H1 (cell line): ENCODE measurements at regions not wholly inside any gene's neighbourhood (a gene's known extent, or its start where the extent isn't known, plus 50 kb on each side); places are given as distances from the start of the nearest gene placed in this dataset.

Experiments
- CTCF ChIA-PET: fragments of 300-600 bp; sonication (Branson Sonifier 250); formaldehyde crosslinking; loops from one replicate; lab custom pipeline; 2021; ENCODE audit not compliant: partially characterized antibody; lab: Charles Lee
- POLR2A ChIA-PET: fragments of 300-600 bp; sonication (Branson Sonifier 250); formaldehyde crosslinking; loops from one replicate; lab custom pipeline; 2021; ENCODE audit warnings: inconsistent platforms; ENCODE audit not compliant: partially characterized antibody; lab: Charles Lee
- DNase-seq, 2 experiments: peaks; one replicate each; pipeline versions ENCODE4 v3.0.0 to v3.0.0-alpha.2; 2010 to 2022; ENCODE audit warnings: low spot score in 2 of 2, low read depth in 1 of 2, mixed read lengths in 1 of 2
- FAIRE-seq: peaks from 2 replicates; lab custom pipeline; 2011; peaks lifted over from hg19 to GRCh38; lab: Jason Lieb, UNC
- H2AFZ ChIP-seq: 2 replicates; pipeline ENCODE4 v1.8.1; 2012; ENCODE audit warnings: low read length, inconsistent platforms
- H2AK5ac ChIP-seq: 2 replicates; pipeline ENCODE4 v1.6.1; 2013; ENCODE audit warnings: low read depth, low read length
- H2BK120ac ChIP-seq: replicated peaks from 2 replicates; pipeline ENCODE3; 2013; ENCODE audit warnings: low read depth, low read length, inconsistent platforms
- H2BK12ac ChIP-seq: 2 replicates; pipeline ENCODE4 v1.6.1; 2013; ENCODE audit warnings: low read depth, low read length
- H2BK15ac ChIP-seq: 2 replicates; pipeline ENCODE4 v1.6.1; 2013; ENCODE audit warnings: low read length
- H2BK20ac ChIP-seq: 2 replicates; pipeline ENCODE4 v1.6.1; 2013; ENCODE audit warnings: low read length
- H2BK5ac ChIP-seq: 2 replicates; pipeline ENCODE4 v1.6.1; 2013; ENCODE audit warnings: low read depth, low read length
- H3K14ac ChIP-seq: 2 replicates; pipeline ENCODE4 v1.6.1; 2013; ENCODE audit warnings: inconsistent platforms; ENCODE audit not compliant: insufficient read length
- H3K18ac ChIP-seq: 2 replicates; pipeline ENCODE4 v1.6.1; 2013; ENCODE audit warnings: low read length; ENCODE audit errors: extremely low read depth
- H3K23ac ChIP-seq: 2 replicates; pipeline ENCODE4 v1.6.1; 2013; ENCODE audit warnings: inconsistent platforms; ENCODE audit not compliant: insufficient read length
- H3K23me2 ChIP-seq: 2 replicates; pipeline ENCODE4 v1.6.1; 2013; ENCODE audit warnings: low read depth, low read length
- H3K27ac ChIP-seq: 2 replicates; pipeline ENCODE4 v1.6.1; 2011; ENCODE audit warnings: low read depth, low read length, inconsistent platforms
- H3K27me3 ChIP-seq, 4 experiments: replicated peaks in 1 of 4; 1 replicate in 1 of 4; 2 replicates in 3 of 4; pipeline versions ENCODE4 v1.6.1 to v1.8.1; 2011 to 2013; ENCODE audit warnings: low read length in 3 of 4, mild to moderate bottlenecking in 3 of 4, inconsistent platforms in 2 of 4, mixed read lengths in 2 of 4, moderate library complexity in 1 of 4; ENCODE audit not compliant: control insufficient read depth in 3 of 4, insufficient read depth in 3 of 4; ENCODE audit errors: extremely low read depth in 1 of 4
- H3K36me3 ChIP-seq, 4 experiments: 2 replicates each; pipeline versions ENCODE4 v1.6.1 to v1.8.1; 2011 to 2013; ENCODE audit warnings: mild to moderate bottlenecking in 4 of 4, low read length in 3 of 4, moderate library complexity in 2 of 4, control low read depth in 1 of 4, inconsistent platforms in 1 of 4; ENCODE audit not compliant: insufficient read depth in 4 of 4, control insufficient read depth in 2 of 4
- H3K4ac ChIP-seq: replicated peaks from 2 replicates; pipeline ENCODE3; 2013; ENCODE audit warnings: low read length, low read depth, mixed read lengths, inconsistent platforms; ENCODE audit not compliant: insufficient read length
- H3K4me1 ChIP-seq, 4 experiments: replicated peaks in 1 of 4; 1 replicate in 1 of 4; 2 replicates in 3 of 4; pipeline versions ENCODE4 v1.6.1 to v1.8.1; 2011 to 2013; ENCODE audit warnings: low read length in 3 of 4, inconsistent platforms in 2 of 4, mixed read lengths in 1 of 4; ENCODE audit not compliant: insufficient read depth in 4 of 4, control insufficient read depth in 3 of 4
- H3K4me2 ChIP-seq, 2 experiments: 2 replicates each; pipeline versions ENCODE4 v1.6.1 to v1.8.1; 2011 to 2013; ENCODE audit warnings: low read depth in 2 of 2, low read length in 2 of 2, control low read depth in 1 of 2, inconsistent platforms in 1 of 2, mild to moderate bottlenecking in 1 of 2; ENCODE audit not compliant: insufficient read depth in 1 of 2
- H3K4me3 ChIP-seq, 4 experiments: fragments of 200-600, 300-600 bp in 1 of 4; sonication (generic), shearing (Covaris generic), sonication (Bioruptor Twin) in 1 of 4; 2 replicates each; pipeline versions ENCODE4 v1.5.1 to v1.8.1; 2011 to 2016; ENCODE audit warnings: low read length in 4 of 4, low read depth in 3 of 4, control low read depth in 2 of 4, inconsistent platforms in 2 of 4, mild to moderate bottlenecking in 2 of 4, mixed read lengths in 1 of 4, moderate library complexity in 1 of 4; ENCODE audit not compliant: insufficient read depth in 2 of 4; ENCODE audit errors: extremely low read depth in 1 of 4
- H3K56ac ChIP-seq: replicated peaks from 2 replicates; pipeline ENCODE3; 2013; ENCODE audit warnings: low read depth, mild to moderate bottlenecking, mixed read lengths, low read length, inconsistent platforms; ENCODE audit not compliant: insufficient read length
- H3K79me1 ChIP-seq: 2 replicates; pipeline ENCODE4 v1.6.1; 2013; ENCODE audit warnings: low read depth, low read length, control low read depth
- H3K79me2 ChIP-seq, 2 experiments: 2 replicates each; pipeline versions ENCODE4 v1.6.1 to v1.8.1; 2012 to 2013; ENCODE audit warnings: low read length in 2 of 2, mild to moderate bottlenecking in 2 of 2, inconsistent platforms in 1 of 2; ENCODE audit not compliant: insufficient read depth in 2 of 2, control insufficient read depth in 1 of 2
- H3K9ac ChIP-seq, 4 experiments: replicated peaks in 1 of 4; 1 replicate in 1 of 4; 2 replicates in 3 of 4; pipeline versions ENCODE4 v1.6.1 to v1.8.1; 2011 to 2013; ENCODE audit warnings: low read depth in 3 of 4, low read length in 3 of 4, control low read depth in 2 of 4, mild to moderate bottlenecking in 2 of 4, moderate library complexity in 2 of 4, inconsistent platforms in 1 of 4; ENCODE audit errors: extremely low read depth in 1 of 4
- H3K9me3 ChIP-seq, 2 experiments: 2 replicates each; pipeline versions ENCODE4 v1.6.1 to v1.8.1; 2012 to 2013; ENCODE audit warnings: mild to moderate bottlenecking in 2 of 2, moderate library complexity in 2 of 2, control low read depth in 1 of 2, inconsistent platforms in 1 of 2, low read depth in 1 of 2, low read length in 1 of 2, mixed read lengths in 1 of 2; ENCODE audit not compliant: insufficient read depth in 2 of 2
- H4K20me1 ChIP-seq, 2 experiments: replicated peaks in 1 of 2; 2 replicates each; pipeline versions ENCODE3 to v1.8.1; 2011 to 2013; ENCODE audit warnings: inconsistent platforms in 2 of 2, low read length in 2 of 2, mild to moderate bottlenecking in 1 of 2; ENCODE audit not compliant: insufficient read depth in 2 of 2, control insufficient read depth in 1 of 2
- H4K5ac ChIP-seq: 2 replicates; pipeline ENCODE4 v1.6.1; 2013; ENCODE audit warnings: low read length, low read depth, mixed read lengths, inconsistent platforms; ENCODE audit not compliant: insufficient read length
- H4K8ac ChIP-seq: 2 replicates; pipeline ENCODE4 v1.8.0; 2013; ENCODE audit warnings: mild to moderate bottlenecking, moderate library complexity, low read length, inconsistent platforms; ENCODE audit not compliant: insufficient read depth; ENCODE audit errors: extremely low read depth
- H4K91ac ChIP-seq: replicated peaks from 2 replicates; pipeline ENCODE3; 2013; ENCODE audit warnings: low read length, mixed read lengths, inconsistent platforms; ENCODE audit not compliant: insufficient read length
- BCL11A ChIP-seq, 2 experiments: IDR thresholded peaks; one replicate each; pipeline ENCODE4 v1.6.1; 2011; ENCODE audit warnings: low read depth in 2 of 2, low read length in 2 of 2, mild to moderate bottlenecking in 2 of 2
- BRCA1 ChIP-seq: IDR thresholded peaks from 2 replicates; pipeline ENCODE4 v1.6.1; 2012; ENCODE audit warnings: low read depth, low read length, improper control_type of control experiment
- CBX8 ChIP-seq: fragments of 300-800, 300-1000 bp; sonication (generic); IDR thresholded peaks from 2 replicates; pipeline ENCODE4 v1.7.1; 2016; ENCODE audit warnings: low read depth, low read length, borderline replicate concordance
- CHD1 ChIP-seq: IDR thresholded peaks from 2 replicates; pipeline ENCODE4 v1.6.1; 2012; ENCODE audit warnings: low read depth, low read length, improper control_type of control experiment
- EGR1 ChIP-seq: IDR thresholded peaks from 2 replicates; pipeline ENCODE4 v1.6.1; 2011; ENCODE audit warnings: low read depth, low read length, borderline replicate concordance
- EZH2 ChIP-seq: fragments of 200-600 bp; sonication (generic); IDR thresholded peaks from 2 replicates; pipeline ENCODE4 v1.7.1; 2012; ENCODE audit warnings: low read depth, mild to moderate bottlenecking, moderate library complexity, low read length, inconsistent platforms; ENCODE audit not compliant: severe bottlenecking
- GTF2F1 ChIP-seq: IDR thresholded peaks from 2 replicates; pipeline ENCODE4 v1.6.1; 2012; ENCODE audit warnings: low read depth, low read length, improper control_type of control experiment, borderline replicate concordance
- JUND ChIP-seq: IDR thresholded peaks from 2 replicates; pipeline ENCODE4 v1.6.1; 2011; ENCODE audit warnings: mild to moderate bottlenecking, improper control_type of control experiment, low read length
- PHF8 ChIP-seq: fragments of 200-600 bp; sonication (generic); conservative IDR thresholded peaks from 2 replicates; pipeline ENCODE4 v1.7.1; 2012; ENCODE audit warnings: low read depth, mild to moderate bottlenecking, inconsistent platforms, low read length, moderate library complexity
- POLR2AphosphoS5 ChIP-seq: IDR thresholded peaks from 2 replicates; pipeline ENCODE4 v1.6.1; 2011; ENCODE audit warnings: low read depth, low read length
- POU5F1 ChIP-seq: IDR thresholded peaks from 2 replicates; pipeline ENCODE4 v1.6.1; 2011; ENCODE audit warnings: low read depth, mild to moderate bottlenecking, low read length, moderate library complexity
- RAD21 ChIP-seq, 2 experiments: IDR thresholded peaks in 1 of 2; conservative IDR thresholded peaks in 1 of 2; 2 replicates each; pipeline ENCODE4 v1.6.1; 2011; ENCODE audit warnings: low read depth in 2 of 2, low read length in 2 of 2, improper control_type of control experiment in 1 of 2, inconsistent platforms in 1 of 2, mild to moderate bottlenecking in 1 of 2, moderate library complexity in 1 of 2
- SIX5 ChIP-seq: IDR thresholded peaks from 2 replicates; pipeline ENCODE4 v1.6.1; 2011; ENCODE audit warnings: mild to moderate bottlenecking, low read depth, low read length
- SUZ12 ChIP-seq: fragments of 200-600 bp; sonication (generic); IDR thresholded peaks from 2 replicates; pipeline ENCODE4 v1.6.1; 2012; ENCODE audit warnings: mild to moderate bottlenecking, inconsistent platforms, low read length, moderate library complexity, mixed read lengths
- TEAD4 ChIP-seq: IDR thresholded peaks from 2 replicates; pipeline ENCODE4 v1.6.1; 2012; ENCODE audit warnings: low read depth, low read length, inconsistent platforms, mixed read lengths
- WGBS, 2 experiments: shearing (Covaris generic) in 1 of 2; methylation state at CpG; one replicate each; pipeline versions ENCODE4 v1.1.6 to v1.1.7; 2013 to 2015; ENCODE audit warnings: low lambda C conversion rate in 2 of 2, mixed read lengths in 2 of 2, inconsistent platforms in 1 of 2, low coverage in 1 of 2, missing lambda C conversion rate in 1 of 2; ENCODE audit not compliant: insufficient replicate concordance in 2 of 2, insufficient coverage in 1 of 2, insufficient read length in 1 of 2; ENCODE audit errors: extremely low coverage in 1 of 2, missing lambda C conversion rate in 1 of 2; 5-methylcytosine and 5-hydroxymethylcytosine counted together

DNA sequence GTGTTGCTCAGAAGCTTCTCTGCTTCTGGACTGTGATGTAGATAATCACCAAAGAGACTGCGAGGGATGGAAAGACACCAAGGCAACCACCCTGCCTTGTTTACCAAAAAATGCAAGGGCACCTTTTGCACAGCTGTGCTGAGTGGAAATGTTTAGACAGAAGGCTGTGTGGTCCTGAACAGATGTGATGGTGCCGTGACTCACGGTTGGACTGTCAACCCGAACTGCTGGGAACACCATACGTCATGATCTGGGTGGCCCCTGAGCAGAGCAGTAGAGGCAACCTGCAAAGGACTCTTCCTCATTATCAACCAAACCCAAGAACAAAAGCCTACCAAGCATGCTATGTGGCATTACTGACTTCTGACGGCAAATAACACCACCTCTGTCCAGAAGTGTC, 61.3 kb upstream of the LPP start:
- no peak overlapping the region for H2BK12ac ChIP-seq
- no peak overlapping the region for H3K14ac ChIP-seq
- 90% methylated on average over 6 of the region's 6 CpGs; no CpG with 5 or more reads in 1 of the 2 experiments for WGBS, 2 experiments
- POLR2A ChIA-PET: no interaction called here
- no peak overlapping the region for H3K4ac ChIP-seq
- H3K56ac ChIP-seq: no peak overlapping the region
- no peak overlapping the region for H4K91ac ChIP-seq
- no peak for DNase-seq
- no peak overlapping the region for H3K27ac ChIP-seq
- H3K4me2 ChIP-seq: no peak overlapping the region
- no peak overlapping the region for H2BK20ac ChIP-seq
- no peak overlapping the region for H2AK5ac ChIP-seq
- H3K18ac ChIP-seq: no peak overlapping the region
- no peaks in the 10 kb centered on the region for H3K9me3 ChIP-seq
- H2BK15ac ChIP-seq: no peak overlapping the region
- H2AFZ ChIP-seq: no peak overlapping the region
- H4K20me1 ChIP-seq: no peaks in the 10 kb centered on the region
- H2BK120ac ChIP-seq: no peak overlapping the region
- H3K27me3 ChIP-seq: no peaks in the 10 kb centered on the region
- no peaks in the 10 kb centered on the region for H3K36me3 ChIP-seq
- H2BK5ac ChIP-seq: no peak overlapping the region
- H4K5ac ChIP-seq: no peak overlapping the region
- no peak overlapping the region for H4K8ac ChIP-seq
- no peak overlapping the region for H3K4me3 ChIP-seq
- no peaks in the 10 kb centered on the region for H3K79me2 ChIP-seq
- H3K9ac ChIP-seq: no peak overlapping the region
- no peak overlapping the region for H3K23ac ChIP-seq
- H3K79me1 ChIP-seq: no peaks in the 10 kb centered on the region
- H3K23me2 ChIP-seq: no peaks in the 10 kb centered on the region
- H3K4me1 ChIP-seq: no peaks in the 10 kb centered on the region
- TF ChIP-seq SIX5 (no peak), JUND (no peak), SUZ12 (no peak), CBX8 (no peak), BCL11A (IDR thresholded peaks at IDR 0.05; ENCODE audit: low read depth in 2 of 2, low read length in 2 of 2) (no peak), EZH2 (no peak), POLR2AphosphoS5 (no peak), POU5F1 (no peak), TEAD4 (no peak), BRCA1 (no peak), PHF8 (no peak), GTF2F1 (no peak), RAD21 (IDR thresholded peaks at IDR 0.05 in 1 of 2, conservative IDR thresholded peaks at IDR 0.05 in 1 of 2; ENCODE audit: low read depth in 2 of 2, low read length in 2 of 2) (no peak), CHD1 (no peak), EGR1 (no peak)
- CTCF ChIA-PET: interaction anchor here (0.6 to 1.3 kb wide), 2 partner anchors 11 to 280 kb away, joined by 3 read pairs; no protein-coding TSS in a partner anchor
- no peak for FAIRE-seq
